ENCODE measurements at regions not wholly inside any gene's neighbourhood (a gene's known extent, or its start where the extent isn't known, plus 50 kb on each side); places are given as distances from the start of the nearest gene placed in this dataset.
A peak's percentile ranks its signal among the peaks of the same experiment; 100 is the strongest.

GRCh38 chr6:81865712-81866111 lies 113.2 kb upstream of the TENT5A start:
- H3K27ac ChIP-seq (ENCODE audit: low read depth, low read length): peak overlapping the region; percentile 76
- peak; percentile 80 for DNase-seq (ENCODE audit: insufficient read length, low spot score, missing footprints)
- no peaks in the 10 kb centered on the region for H3K79me2 ChIP-seq (ENCODE audit: insufficient read depth, low read length)
- TF ChIP-seq, protein P1, sequence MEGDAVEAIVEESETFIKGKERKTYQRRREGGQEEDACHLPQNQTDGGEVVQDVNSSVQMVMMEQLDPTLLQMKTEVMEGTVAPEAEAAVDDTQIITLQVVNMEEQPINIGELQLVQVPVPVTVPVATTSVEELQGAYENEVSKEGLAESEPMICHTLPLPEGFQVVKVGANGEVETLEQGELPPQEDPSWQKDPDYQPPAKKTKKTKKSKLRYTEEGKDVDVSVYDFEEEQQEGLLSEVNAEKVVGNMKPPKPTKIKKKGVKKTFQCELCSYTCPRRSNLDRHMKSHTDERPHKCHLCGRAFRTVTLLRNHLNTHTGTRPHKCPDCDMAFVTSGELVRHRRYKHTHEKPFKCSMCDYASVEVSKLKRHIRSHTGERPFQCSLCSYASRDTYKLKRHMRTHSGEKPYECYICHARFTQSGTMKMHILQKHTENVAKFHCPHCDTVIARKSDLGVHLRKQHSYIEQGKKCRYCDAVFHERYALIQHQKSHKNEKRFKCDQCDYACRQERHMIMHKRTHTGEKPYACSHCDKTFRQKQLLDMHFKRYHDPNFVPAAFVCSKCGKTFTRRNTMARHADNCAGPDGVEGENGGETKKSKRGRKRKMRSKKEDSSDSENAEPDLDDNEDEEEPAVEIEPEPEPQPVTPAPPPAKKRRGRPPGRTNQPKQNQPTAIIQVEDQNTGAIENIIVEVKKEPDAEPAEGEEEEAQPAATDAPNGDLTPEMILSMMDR (IDR thresholded peaks at IDR 0.05; ENCODE audit: extremely low read depth, low read depth, low read length): no peak
- H3K9me3 ChIP-seq (ENCODE audit: low read depth, low read length): no peaks in the 10 kb centered on the region
- no peak overlapping the region for H2AFZ ChIP-seq (ENCODE audit: low read length)
- H4K20me1 ChIP-seq (ENCODE audit: insufficient read depth, low read length): no peaks in the 10 kb centered on the region
- H3K4me3 ChIP-seq (ENCODE audit: insufficient read depth, low read length): no peak overlapping the region
- H3K27me3 ChIP-seq (ENCODE audit: insufficient read depth, low read length): no peaks in the 10 kb centered on the region
- H3K4me2 ChIP-seq (ENCODE audit: insufficient read depth, low read length): peak overlapping the region; percentile 41
- H3K36me3 ChIP-seq (ENCODE audit: insufficient read depth, low read length): no peaks in the 10 kb centered on the region
- H3K4me1 ChIP-seq (ENCODE audit: insufficient read depth, low read length): peaks cover 24% of the 10 kb centered on the region

- H3K4me2 ChIP-seq (ENCODE audit: insufficient read depth, low read length): no peak overlapping the region
- H3K27ac ChIP-seq (ENCODE audit: low read depth, low read length): no peak overlapping the region
- no peaks in the 10 kb centered on the region for H3K9me3 ChIP-seq (ENCODE audit: low read depth, low read length)
- no peaks in the 10 kb centered on the region for H3K27me3 ChIP-seq (ENCODE audit: insufficient read depth, low read length)
- no peaks in the 10 kb centered on the region for H3K79me2 ChIP-seq (ENCODE audit: insufficient read depth, low read length)
- DNase-seq (ENCODE audit: insufficient read length, low spot score, missing footprints): no peak
- H3K4me3 ChIP-seq (ENCODE audit: insufficient read depth, low read length): no peak overlapping the region
- no peaks in the 10 kb centered on the region for H4K20me1 ChIP-seq (ENCODE audit: insufficient read depth, low read length)
- TF ChIP-seq, protein P1 (IDR thresholded peaks at IDR 0.05; ENCODE audit: extremely low read depth, low read depth, low read length): no peak
- peaks cover 33% of the 10 kb centered on the region for H3K4me1 ChIP-seq (ENCODE audit: insufficient read depth, low read length)
- H2AFZ ChIP-seq (ENCODE audit: low read length): no peak overlapping the region
- no peaks in the 10 kb centered on the region for H3K36me3 ChIP-seq (ENCODE audit: insufficient read depth, low read length)
Observed at GRCh38 chr6:81864124-81864523, 111.6 kb upstream of the TENT5A start.

DNA sequence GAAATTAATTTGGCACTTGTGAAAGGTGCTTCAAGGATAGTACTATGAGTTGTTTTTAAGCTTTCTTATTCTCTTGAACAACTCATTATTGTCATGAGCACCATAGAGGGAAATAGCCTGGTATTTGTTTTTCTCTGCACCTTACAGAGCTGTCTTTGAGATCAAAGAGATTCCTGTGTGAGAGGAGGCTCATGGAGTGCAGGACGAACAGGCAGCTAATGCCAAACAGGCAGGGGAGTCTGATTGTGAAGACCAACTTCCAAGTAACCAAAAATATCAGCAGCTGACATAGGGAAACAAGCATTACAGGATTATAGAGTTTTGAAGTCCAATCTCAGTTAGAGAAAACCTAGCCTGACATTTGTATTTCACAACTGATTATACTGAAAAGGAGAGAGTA lies 110.6 kb upstream of the TENT5A start:
- Histone ChIP-seq H2AFZ (ENCODE audit: low read length) (no peak overlapping the region), H3K79me2 (ENCODE audit: insufficient read depth, low read length) (no peaks in the 10 kb centered on the region), H3K4me2 (ENCODE audit: insufficient read depth, low read length) (no peak overlapping the region), H3K27me3 (ENCODE audit: insufficient read depth, low read length) (no peaks in the 10 kb centered on the region), H3K9me3 (ENCODE audit: low read depth, low read length) (no peaks in the 10 kb centered on the region), H3K4me3 (ENCODE audit: insufficient read depth, low read length) (no peak overlapping the region), H3K27ac (ENCODE audit: low read depth, low read length) (no peak overlapping the region), H3K36me3 (ENCODE audit: insufficient read depth, low read length) (no peaks in the 10 kb centered on the region), H3K4me1 (ENCODE audit: insufficient read depth, low read length) (peaks cover 33% of the 10 kb centered on the region), H4K20me1 (ENCODE audit: insufficient read depth, low read length) (no peaks in the 10 kb centered on the region)
- DNase-seq (ENCODE audit: insufficient read length, low spot score, missing footprints): no peak
- TF ChIP-seq, protein P1 (IDR thresholded peaks at IDR 0.05; ENCODE audit: extremely low read depth, low read depth, low read length): no peak

GRCh38 chr6:81861281-81861680 lies 108.8 kb upstream of the TENT5A start:
- H3K4me1 ChIP-seq (ENCODE audit: insufficient read depth, low read length): peaks cover 31% of the 10 kb centered on the region
- H3K9me3 ChIP-seq (ENCODE audit: low read depth, low read length): no peaks in the 10 kb centered on the region
- no peaks in the 10 kb centered on the region for H3K79me2 ChIP-seq (ENCODE audit: insufficient read depth, low read length)
- H4K20me1 ChIP-seq (ENCODE audit: insufficient read depth, low read length): no peaks in the 10 kb centered on the region
- no peak overlapping the region for H3K4me3 ChIP-seq (ENCODE audit: insufficient read depth, low read length)
- DNase-seq (ENCODE audit: insufficient read length, low spot score, missing footprints): no peak
- H2AFZ ChIP-seq (ENCODE audit: low read length): no peak overlapping the region
- H3K36me3 ChIP-seq (ENCODE audit: insufficient read depth, low read length): no peaks in the 10 kb centered on the region
- TF ChIP-seq, protein P1 (IDR thresholded peaks at IDR 0.05; ENCODE audit: extremely low read depth, low read depth, low read length): no peak
- H3K27ac ChIP-seq (ENCODE audit: low read depth, low read length): peak overlapping the region; percentile 19
- H3K27me3 ChIP-seq (ENCODE audit: insufficient read depth, low read length): no peaks in the 10 kb centered on the region
- H3K4me2 ChIP-seq (ENCODE audit: insufficient read depth, low read length): no peak overlapping the region

All from osteoblast (primary cell).